HG02759 (cell line): ENCODE measurements at regions not wholly inside any gene's neighbourhood (a gene's known extent, or its start where the extent isn't known, plus 50 kb on each side); places are given as distances from the start of the nearest gene placed in this dataset.

Experiments used
- ATAC-seq: cut with Tn5 transposase; IDR thresholded peaks from one replicate; pipeline ENCODE4 v1.9.1; 2021; ENCODE audit warnings: mild to moderate bottlenecking, moderate library complexity; ENCODE audit not compliant: unreplicated experiment

- ATAC-seq = no peak
These were observed 244.1 kb upstream of the TNC start for GRCh38 chr9:115362101-115362500.

GRCh38 chr9:115362640-115363039, 244.7 kb upstream of the TNC start:
- no peak for ATAC-seq

- ATAC-seq = no peak
These were observed 247.0 kb upstream of the TNC start for GRCh38 chr9:115364991-115365390.

- ATAC-seq = no peak
These were observed 249.4 kb upstream of the TNC start for GRCh38 chr9:115367321-115367720.

- ATAC-seq = no peak
These were observed 250.0 kb upstream of the TNC start for GRCh38 chr9:115367780-115368525.

- ATAC-seq = no peak
These were observed 251.5 kb upstream of the TNC start for GRCh38 chr9:115369322-115369957.

- ATAC-seq = peak; percentile 92
These were observed 255.2 kb upstream of the TNC start for GRCh38 chr9:115373000-115373709.

GRCh38 chr9:115373710-115374045, 255.7 kb upstream of the TNC start:
- ATAC-seq = peak; percentile 27

- no peak for ATAC-seq
These were observed 256.8 kb upstream of the TNC start for GRCh38 chr9:115374724-115375268.

- no peak for ATAC-seq
These were observed 260.3 kb upstream of the TNC start for GRCh38 chr9:115378241-115378640.

GRCh38 chr9:115378758-115379157, 260.8 kb upstream of the TNC start:
- no peak for ATAC-seq

GRCh38 chr9:115379719-115380118, 261.8 kb upstream of the TNC start:
- no peak for ATAC-seq

GRCh38 chr9:115382865-115383264, 264.9 kb upstream of the TNC start:
- ATAC-seq = no peak

- no peak for ATAC-seq
These were observed 267.6 kb upstream of the TNC start for GRCh38 chr9:115385383-115386122.

GRCh38 chr9:115386963-115387770, 269.2 kb upstream of the TNC start:
- ATAC-seq = no peak

- ATAC-seq = no peak
These were observed 273.3 kb upstream of the TNC start for GRCh38 chr9:115391168-115391825.

- no peak for ATAC-seq
These were observed 276.2 kb upstream of the TNC start for GRCh38 chr9:115393976-115394775.

GRCh38 chr9:115395511-115396021, 277.6 kb upstream of the TNC start:
- no peak for ATAC-seq

GRCh38 chr9:115396071-115396529, 278.1 kb upstream of the TNC start:
- ATAC-seq = no peak
